ACHN (cell line): ENCODE measurements at regions not wholly inside any gene's neighbourhood (a gene's known extent, or its start where the extent isn't known, plus 50 kb on each side); places are given as distances from the start of the nearest gene placed in this dataset.

Experiments
- DNase-seq: peaks from one replicate; pipeline ENCODE4 v3.0.0-alpha.2; 2015
- in situ Hi-C: cut with HindIII; loops from 2 replicates; pipeline ENCODE4 v1.10.0; 2017; ENCODE audit warnings: low sequenced_read_pairs, low pct_ligation_motif_present, low pct_unique_long_range_greater_than_20kb

GRCh38 chr4:137129441-137129840 is 402.9 kb downstream of the PCDH18 start:
- in situ Hi-C loops = no loop called here
- DNase-seq = no peak

DNA sequence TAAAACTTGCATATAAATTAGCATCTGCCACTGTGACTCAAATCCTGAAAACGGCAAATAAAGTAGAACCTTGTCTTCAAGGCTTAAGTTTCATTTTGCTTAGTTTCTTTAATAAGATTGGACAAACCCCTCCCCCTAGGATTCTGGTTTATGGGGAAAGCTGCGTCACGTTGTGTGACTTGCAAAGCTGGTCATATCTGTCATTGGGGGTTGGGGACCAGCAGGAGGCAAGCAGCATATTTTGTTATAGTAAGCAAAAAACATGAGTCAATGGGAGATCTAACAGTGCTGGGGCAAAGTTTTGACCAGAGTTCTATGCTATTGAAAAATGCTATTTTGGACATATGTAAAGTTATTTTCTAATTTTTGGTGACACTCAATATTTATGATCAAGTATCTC is 407.3 kb downstream of the PCDH18 start:
- in situ Hi-C loops = no loop called here
- peak; percentile 37 for DNase-seq

- DNase-seq = peak; percentile 75
- in situ Hi-C loops = no loop called here
These were observed 407.9 kb downstream of the PCDH18 start for GRCh38 chr4:137124278-137124932.

DNA sequence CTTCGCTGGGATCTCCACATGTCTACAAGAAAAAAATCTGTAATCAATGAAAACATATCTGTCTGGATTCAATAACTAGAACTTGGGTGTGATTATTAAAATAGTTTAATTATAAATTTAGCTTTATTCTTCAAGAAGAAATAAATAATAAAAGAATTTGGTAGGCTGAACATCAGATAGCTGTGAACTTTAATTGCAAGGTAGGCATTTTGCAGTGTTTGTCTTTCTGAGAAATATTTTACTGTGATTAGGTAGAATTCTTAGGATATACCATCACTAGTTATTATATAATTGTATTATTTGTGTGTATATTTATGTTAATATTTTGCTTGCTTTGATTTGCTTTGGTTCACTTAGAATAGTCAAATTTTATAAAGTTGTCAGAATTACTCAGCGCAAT is 409.4 kb downstream of the PCDH18 start:
- no peak for DNase-seq
- in situ Hi-C loops = no loop called here

GRCh38 chr4:137116144-137116543 is 416.1 kb downstream of the PCDH18 start:
- DNase-seq = no peak
- in situ Hi-C loops = no loop called here

DNA sequence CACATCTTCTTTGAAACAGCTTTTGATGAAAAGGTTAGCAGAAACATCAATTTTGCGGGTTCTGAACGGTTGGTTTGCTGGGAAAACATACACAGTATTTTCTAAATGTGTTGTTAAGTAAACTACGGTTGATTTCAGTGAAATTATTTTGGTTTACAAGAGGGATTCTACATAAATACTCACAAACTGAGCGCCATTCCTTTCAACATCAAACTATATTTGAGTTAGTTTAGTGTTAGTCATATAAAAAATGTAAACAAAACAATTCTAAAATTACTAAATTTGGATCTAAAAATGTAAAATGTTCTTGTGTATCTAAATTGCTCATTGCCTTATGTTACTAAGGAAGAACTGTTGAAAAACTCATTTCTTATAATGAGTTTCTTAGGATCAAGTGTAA is 425.6 kb downstream of the PCDH18 start:
- DNase-seq = no peak
- in situ Hi-C loops = no loop called here

GRCh38 chr4:137106287-137106686 is 426.0 kb downstream of the PCDH18 start:
- DNase-seq = no peak
- in situ Hi-C loops = no loop called here

- in situ Hi-C loops = no loop called here
These were observed 441.3 kb downstream of the PCDH18 start for GRCh38 chr4:137090951-137091350.

GRCh38 chr4:137083571-137084135 is 448.6 kb downstream of the PCDH18 start:
- in situ Hi-C loops = no loop called here
- DNase-seq = no peak

More at GRCh38 chr4:137090951-137091350, 441.3 kb downstream of the PCDH18 start:
- DNase-seq = no peak

- DNase-seq = no peak
- in situ Hi-C loops = no loop called here
These were observed 450.2 kb downstream of the PCDH18 start for GRCh38 chr4:137082061-137082460.

DNA sequence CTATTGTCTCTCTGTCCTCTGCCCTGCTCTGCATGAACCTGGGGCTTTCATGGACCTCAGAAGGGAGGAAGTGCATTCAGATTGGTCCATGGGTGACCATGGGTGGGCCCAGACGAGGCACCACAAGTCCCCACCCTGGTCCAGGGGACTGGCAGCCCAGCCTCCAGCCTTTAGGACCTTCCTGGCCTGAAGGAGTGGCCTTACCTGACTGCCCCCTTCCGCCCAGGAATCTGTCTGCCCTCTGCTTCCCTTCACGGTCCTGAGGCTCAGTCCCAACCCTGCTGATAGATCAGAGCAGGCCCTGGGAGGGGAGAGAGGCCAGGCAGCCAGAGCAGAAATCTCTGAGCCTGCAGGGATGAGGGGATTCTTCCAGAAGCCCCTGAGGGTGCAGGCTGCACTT is 455.4 kb downstream of the PCDH18 start:
- no peak for DNase-seq
- in situ Hi-C loops = no loop called here

- in situ Hi-C loops = no loop called here
- DNase-seq = no peak
These were observed 456.7 kb downstream of the PCDH18 start for GRCh38 chr4:137075586-137075985.

DNA sequence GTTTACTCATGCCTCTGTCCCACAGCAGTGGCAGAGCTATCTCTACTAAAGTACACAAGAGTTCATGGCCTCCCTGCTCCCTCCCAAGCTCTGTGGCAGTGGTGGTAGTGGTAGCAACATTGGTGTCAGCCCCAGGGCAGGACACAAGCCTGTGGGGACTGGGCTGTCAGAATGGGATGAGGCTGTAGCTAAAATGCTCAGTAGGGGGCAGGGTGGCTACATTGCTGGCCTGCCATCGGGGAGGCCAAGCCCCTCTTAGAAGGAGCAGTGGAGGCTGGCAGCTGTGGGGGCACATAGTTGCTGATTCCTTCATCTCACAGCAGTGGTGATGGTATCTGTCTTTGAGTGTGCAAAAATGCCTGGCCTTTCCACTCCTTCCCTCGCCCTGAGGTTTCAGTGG is 461.7 kb downstream of the PCDH18 start:
- DNase-seq = no peak
- in situ Hi-C loops = no loop called here

DNA sequence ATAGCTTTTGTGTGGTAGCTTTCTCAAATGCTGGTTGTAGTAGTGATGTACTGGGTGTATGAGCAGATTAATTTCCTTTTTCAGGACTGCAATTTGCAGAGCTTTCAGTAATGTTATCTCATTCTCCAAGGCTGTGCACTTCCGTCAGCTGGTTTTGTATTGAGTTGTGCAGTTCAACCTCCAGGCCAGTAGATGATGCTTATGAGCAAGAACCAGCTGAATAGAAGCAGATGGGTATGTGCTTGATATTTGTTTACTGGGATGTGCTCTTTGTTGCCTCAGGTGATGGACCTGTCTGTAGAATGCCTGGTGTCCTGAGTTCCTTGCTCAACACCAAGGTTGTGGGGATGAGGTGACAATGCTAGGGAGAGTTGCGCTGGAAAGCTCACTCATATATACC is 462.8 kb downstream of the PCDH18 start:
- in situ Hi-C loops = no loop called here
- no peak for DNase-seq

DNA sequence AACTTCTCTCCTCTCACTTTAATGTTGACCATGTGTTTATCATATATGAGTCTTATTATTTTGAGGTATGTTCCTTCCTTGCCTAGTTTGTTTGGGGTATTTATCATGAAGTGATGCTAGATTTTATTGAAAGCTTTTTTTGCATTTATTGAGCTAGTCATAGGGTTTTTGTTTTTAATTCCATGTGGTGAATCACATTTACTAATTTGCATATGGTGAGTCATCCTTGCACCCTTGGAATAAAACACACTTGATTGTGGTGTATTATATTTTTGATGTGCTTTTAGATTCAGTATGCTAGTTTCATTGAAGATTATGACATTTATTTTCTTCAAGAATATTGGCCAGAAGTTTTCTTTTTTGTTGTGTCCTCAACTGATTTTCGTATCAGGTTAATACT is 464.6 kb downstream of the PCDH18 start:
- in situ Hi-C loops = no loop called here
- DNase-seq = no peak

- no peak for DNase-seq
- in situ Hi-C loops = no loop called here
These were observed 467.0 kb downstream of the PCDH18 start for GRCh38 chr4:137065311-137065710.

GRCh38 chr4:137063961-137064360 is 468.3 kb downstream of the PCDH18 start:
- no peak for DNase-seq
- in situ Hi-C loops = no loop called here

- in situ Hi-C loops = no loop called here
- DNase-seq = no peak
These were observed 489.1 kb downstream of the PCDH18 start for GRCh38 chr4:137043184-137043583.

DNA sequence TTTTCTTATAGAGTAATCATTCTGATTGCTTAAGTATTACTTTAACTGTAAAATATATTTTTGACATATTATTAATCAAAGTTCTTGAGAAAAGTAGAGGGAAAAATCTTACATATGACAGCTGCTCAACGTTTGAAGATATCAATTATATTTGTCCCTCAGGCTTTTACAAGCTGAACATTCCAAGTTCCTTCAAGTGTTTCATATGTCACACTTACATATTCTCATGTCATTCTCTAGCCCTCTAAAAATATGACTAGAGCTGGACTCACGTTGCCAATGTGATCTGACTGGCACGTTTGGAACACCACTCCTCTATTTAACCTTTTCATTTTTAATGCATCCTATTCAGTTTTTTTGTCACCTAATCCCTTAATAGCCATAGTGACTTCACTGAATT is 492.9 kb downstream of the PCDH18 start:
- in situ Hi-C loops = no loop called here
- DNase-seq = no peak

DNA sequence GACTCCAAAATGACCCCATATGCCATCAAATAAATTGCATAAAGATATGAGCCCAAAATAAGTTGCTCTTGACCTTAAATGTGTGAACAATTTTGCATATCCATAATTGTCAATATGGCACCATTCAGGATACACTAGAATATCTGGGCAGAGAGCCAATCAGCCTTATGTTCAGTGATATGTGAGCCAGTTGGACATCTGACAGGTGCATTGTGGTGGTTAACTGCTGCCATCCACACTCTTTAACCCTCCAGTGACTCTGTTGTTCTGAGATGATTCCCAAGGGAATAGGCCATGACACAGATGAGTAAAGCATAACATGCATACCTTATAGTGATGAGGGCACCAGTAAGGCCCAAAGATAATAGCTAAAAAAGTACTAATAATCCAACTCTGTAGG is 500.1 kb downstream of the PCDH18 start:
- DNase-seq = no peak
- in situ Hi-C loops = no loop called here

GRCh38 chr4:137029026-137029425 is 503.3 kb downstream of the PCDH18 start:
- no peak for DNase-seq
- in situ Hi-C loops = no loop called here
